ENCODE measurements at regions not wholly inside any gene's neighbourhood (a gene's known extent, or its start where the extent isn't known, plus 50 kb on each side); places are given as distances from the start of the nearest gene placed in this dataset.
A peak's percentile ranks its signal among the peaks of the same experiment; 100 is the strongest.

DNA sequence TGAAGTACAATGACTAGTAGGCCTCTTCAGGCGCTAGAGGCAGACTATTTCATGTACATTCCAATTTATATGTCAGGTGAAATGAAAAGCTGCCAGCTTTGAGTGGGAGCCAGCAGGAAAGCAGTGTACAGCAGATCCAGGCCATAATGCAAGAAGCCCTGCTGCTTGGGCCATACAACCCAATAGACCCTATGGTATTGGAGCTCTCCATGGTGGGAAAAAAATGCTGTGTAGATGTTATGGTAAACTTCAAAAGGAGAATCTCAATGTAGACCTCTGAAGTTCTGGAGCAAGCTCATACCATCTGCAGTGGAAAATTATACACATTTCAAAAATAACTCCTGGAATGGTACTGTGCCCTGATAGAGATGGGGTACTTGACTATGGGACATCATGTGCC is 71.5 kb upstream of the CD82 start:
- no peak for DNase-seq (ENCODE audit: low read depth)

DNA sequence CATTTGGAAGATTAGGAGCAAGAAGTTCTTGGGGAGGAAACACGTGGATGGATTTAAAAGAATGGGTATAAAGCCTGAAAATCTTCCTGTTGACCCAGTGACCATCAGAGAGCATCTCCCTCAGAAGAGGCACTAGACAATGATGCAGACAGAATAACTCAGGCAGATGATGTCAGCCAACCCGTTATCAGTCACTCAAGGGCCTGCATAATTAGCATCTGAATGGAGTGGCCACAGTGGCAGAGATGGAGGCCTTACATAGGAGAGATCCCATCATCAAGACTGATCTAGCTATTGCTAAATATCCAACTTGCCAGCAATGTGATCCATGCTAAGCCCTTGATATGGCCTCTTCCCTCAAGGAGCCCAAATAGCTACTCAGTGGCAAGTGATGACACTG is 70.7 kb upstream of the CD82 start:
- DNase-seq (ENCODE audit: low read depth), result no peak

DNA sequence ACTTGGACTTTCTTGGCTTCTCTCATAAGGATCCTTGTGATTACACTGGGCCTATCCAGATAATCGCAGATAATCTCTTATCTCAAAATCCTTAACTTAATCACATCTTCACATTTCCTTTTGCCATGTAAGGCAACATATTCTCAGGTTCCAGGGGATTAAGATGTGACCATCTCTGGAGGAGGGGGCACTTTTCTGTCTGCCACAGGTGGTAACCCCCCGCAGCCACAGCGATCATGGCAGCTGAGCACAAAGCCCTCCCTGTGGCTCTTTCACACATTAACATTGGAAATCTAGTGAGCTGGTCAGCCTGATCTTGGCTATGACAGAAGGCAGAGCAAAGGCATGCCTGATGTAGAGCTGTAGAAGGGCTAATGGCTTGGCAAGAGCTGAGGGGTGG is 69.1 kb upstream of the CD82 start:
- DNase-seq (ENCODE audit: low read depth), result no peak

DNA sequence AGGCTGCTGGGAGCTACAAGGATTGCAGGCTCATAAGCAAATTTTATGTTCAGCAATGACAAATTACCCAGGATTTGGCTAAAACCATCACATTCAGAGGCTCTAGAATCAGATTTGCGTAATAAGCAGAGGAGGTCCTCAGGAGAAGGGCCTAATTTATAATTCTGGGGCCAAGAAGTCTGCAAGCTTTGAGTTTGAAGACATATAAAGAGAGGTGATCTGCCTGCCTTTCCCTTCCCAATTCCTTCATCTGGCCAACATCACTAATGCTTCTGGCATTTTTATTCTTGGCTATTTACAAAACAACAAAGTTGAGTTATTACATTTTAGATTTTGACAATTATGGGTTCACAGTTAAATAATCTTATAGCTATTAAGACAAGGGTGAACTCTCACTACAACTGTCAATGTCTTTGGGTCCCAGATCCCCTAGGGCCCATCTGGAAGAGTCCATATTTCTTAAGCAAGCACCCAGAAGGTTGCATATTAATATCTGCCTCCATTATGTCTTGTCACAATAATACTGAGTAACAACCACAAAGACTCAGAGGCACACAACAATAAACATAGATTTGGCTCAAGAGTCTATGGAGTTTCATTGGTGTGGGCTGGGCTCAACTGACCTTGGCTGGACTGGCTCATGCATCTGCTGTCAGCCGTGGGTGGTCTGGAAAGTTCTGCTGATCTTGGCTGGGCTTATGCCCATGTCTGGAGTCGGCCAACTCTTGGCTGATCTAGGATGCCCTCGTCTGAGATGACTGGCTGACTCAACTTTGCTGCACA is 67.2 kb upstream of the CD82 start:
- DNase-seq (ENCODE audit: low read depth), result peak; percentile 13

DNA sequence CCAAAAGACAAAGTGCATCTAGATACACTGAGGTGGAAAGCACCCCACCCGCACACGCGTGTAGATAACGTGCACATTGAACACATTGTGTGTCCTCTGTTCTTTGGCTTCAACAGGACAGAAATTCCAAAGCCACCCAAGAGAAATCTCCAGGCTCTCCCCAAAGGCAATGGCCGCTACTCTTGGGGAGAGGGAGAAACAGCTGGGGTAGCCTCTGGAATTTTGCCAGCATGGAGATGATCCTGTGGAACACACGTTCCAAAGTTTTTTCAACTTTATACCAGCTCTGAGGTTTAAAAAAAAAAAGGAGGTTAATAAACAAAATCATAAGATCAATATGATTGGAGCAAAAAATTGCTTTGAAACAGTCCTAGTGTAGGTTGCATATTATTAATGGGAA is 63.0 kb upstream of the CD82 start:
- no peak for DNase-seq (ENCODE audit: low read depth)

DNA sequence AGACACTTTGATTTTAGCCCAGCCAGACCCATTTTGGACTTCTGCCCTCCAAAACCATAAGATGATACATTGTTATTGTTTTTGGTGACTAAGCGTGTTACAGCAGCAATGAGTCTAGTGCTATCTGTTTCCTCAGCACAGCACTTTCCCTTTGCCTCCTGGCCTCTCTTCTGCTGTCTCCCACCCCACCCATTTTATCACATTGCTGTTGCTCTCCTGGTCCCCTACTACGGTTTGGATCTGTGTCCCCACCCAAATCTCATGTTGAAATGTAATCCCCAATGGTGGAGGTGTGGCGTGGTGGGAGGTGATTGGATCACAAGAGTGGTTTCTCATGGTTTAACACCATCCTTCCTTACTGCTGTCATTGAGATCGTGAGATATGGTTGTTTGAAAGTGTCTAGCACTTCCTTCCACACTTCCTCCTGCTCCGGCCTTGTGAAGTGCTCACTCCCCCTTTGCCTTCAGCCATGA is 59.8 kb upstream of the CD82 start:
- DNase-seq (ENCODE audit: low read depth), result peak; percentile 9

DNA sequence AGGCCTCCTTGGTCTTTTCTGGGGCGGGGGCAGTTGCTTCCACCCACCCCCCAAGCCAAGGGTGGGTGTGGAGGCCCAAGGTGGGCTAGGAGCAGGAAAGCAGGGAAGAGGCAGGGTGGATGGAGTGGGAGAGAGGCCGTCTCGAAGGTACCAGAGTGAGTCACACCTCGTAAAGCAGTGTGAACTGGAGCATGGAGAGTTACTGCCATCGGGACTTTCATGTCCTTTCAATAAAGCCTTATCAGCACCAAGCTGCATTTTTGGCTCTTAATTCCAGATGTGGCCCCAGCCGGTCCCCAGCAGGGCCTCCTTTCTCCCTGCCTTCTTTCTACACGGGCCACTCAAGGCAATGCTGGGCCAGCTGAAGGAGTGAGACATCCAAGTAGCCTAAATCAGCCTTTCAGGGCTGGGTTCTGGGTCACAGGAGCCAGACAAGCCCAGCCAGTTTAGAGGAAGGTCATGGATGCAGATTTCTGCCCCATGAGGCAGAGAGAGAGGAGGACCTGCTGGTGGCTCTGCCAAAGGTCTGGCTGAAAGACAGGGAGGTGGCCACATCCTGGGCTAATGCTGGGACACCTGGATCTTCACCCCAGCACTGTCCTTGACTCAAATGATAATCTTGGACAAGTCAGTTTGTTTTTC is 59.0 kb upstream of the CD82 start:
- DNase-seq (ENCODE audit: low read depth), result no peak

DNA sequence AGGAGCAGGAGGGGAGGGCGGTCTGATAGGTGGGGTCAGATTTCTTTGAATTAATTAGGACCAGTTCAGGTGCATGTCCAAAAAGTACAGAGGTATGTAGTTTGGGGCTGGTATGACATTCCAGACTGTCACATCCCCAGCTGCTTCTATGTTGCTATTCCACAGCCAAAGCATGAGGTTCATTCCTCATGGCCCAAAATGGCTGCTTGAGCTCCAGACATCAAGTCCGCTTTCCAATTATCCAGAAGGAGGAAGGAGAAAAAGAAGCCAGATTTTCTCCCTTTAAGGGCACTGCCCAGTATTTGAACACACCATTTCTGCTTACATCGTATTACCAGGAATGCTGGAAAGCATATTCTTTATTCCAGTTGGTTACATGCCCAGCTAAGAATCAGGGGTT is 58.0 kb upstream of the CD82 start:
- no peak for DNase-seq (ENCODE audit: low read depth)

DNA sequence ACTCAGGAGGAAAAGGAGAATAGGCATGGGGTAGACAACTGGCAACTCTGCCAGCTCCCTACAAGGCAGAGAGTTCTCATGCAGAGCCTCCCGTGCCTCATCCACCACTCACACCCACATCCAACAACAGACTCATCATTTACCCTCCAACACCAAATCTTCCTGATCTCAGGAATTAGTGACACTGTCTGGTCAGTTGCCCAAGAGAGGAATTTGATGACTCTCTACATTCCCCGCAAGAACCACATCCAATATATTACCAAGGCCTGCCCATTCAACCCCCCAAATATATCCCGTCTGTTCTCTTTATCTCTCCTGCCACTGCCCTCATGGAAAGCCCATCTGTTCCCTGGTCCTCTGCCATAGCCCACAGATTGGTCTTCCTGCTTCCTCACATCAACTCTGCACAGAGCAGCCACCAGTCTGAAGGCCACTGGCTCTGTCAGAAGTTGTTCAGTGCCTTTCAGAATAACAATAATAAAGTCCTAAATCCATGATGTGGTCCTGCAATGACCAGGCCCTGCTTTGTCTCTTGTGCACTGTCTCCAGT is 57.5 kb upstream of the CD82 start:
- DNase-seq (ENCODE audit: low read depth), result no peak

DNA sequence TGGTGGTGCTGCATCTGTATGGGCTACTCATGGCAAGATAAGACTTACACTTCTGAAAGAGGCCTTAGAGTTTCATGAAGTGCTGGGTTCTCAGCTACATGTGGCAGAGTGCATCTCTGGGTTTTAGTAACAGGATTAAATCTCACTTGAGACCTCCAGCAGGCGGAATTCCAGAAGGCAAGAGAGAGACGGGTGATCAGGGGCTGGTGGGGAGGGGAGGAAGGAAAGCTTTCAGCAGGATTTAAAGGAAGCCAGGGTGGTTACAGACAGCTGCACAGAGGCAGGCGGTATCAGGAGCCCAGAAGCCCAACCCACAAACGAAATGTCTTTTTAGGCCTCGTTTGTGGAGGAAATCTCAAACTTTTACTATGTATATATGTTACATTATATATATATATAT is 56.2 kb upstream of the CD82 start:
- DNase-seq (ENCODE audit: low read depth), result no peak

DNA sequence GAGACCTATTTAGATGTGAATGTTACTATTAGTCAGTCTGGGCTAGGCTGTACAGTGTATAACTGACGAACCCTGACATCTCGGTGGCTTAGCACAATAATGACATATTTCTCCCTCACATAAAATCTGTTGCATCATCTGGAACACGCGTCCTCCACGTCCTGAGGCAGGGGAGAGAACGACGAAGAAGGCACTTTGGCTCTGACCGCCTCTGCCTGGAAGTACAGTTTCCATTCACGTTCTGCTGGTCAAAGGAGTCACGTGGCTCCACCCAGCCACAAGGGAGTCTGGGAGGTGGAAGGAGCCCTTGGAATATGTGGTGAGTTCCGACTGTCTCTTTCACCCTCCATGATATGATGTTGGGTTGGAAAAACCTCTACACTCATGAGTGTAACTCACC is 55.1 kb upstream of the CD82 start:
- DNase-seq (ENCODE audit: low read depth), result no peak

DNA sequence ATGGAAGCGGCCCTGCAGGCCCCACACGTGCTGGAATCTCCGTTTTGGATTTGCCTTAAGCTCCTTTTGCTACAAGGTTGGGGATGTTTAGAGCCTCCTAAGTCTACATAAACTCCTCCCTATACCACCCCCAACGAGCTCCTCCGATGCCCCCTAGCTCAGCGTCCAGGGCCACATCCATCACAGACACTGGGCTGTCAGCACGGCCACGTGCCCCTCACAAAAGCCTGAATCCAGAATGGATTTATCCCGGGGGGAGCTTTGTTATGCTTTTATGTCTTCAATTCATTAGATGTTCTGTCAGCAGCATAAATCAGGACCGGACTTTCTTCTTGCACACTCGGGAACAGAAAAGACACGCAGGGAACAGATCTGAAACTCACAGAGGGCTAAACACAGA is 52.6 kb upstream of the CD82 start:
- no peak for DNase-seq (ENCODE audit: low read depth)

DNA sequence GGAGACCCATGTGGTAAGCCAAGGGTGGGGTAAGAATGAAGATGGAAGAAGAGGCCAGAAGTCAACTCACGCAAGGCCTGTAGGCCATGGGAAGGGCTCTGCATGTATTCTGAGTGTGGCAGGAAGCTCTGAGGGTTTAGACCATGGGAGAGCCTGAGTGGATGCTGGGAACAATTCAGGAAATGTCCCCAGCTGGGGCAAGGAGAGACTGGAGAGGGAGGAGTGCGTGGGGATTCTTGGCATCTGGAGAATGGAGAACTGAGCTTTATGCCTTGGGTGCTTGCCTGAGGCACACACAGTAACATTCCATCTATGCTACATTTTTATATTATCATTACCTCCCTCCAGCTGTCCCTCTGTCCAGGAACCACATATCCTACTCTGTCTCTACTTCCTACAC is 50.4 kb upstream of the CD82 start:
- no peak for DNase-seq (ENCODE audit: low read depth)
